HCT116 (cell line): ENCODE measurements at regions not wholly inside any gene's neighbourhood (a gene's known extent, or its start where the extent isn't known, plus 50 kb on each side); places are given as distances from the start of the nearest gene placed in this dataset.

Experiments
- ELF1 ChIP-seq: IDR thresholded peaks from 2 replicates; pipeline ENCODE4 v1.6.1; 2012; ENCODE audit warnings: low read depth, borderline replicate concordance
- EZH2 ChIP-seq: fragments of 200-600 bp; sonication (generic); IDR thresholded peaks from 2 replicates; pipeline ENCODE4 v1.6.1; 2017; ENCODE audit warnings: antibody characterized with exemption, mixed run types
- EZH2phosphoT487 ChIP-seq: fragments of 200-600 bp; IDR thresholded peaks from 2 replicates; pipeline ENCODE4 v1.6.1; 2018; ENCODE audit warnings: antibody characterized with exemption, borderline replicate concordance
- JUND ChIP-seq: IDR thresholded peaks from 2 replicates; pipeline ENCODE4 v1.6.1; 2012
- POLR2A ChIP-seq: IDR thresholded peaks from 2 replicates; pipeline ENCODE4 v1.7.0; 2011; ENCODE audit warnings: borderline replicate concordance; ENCODE audit not compliant: insufficient read depth, insufficient read length; ENCODE audit errors: extremely low read depth
- POLR2AphosphoS5 ChIP-seq: IDR thresholded peaks from 2 replicates; pipeline ENCODE4 v1.6.1; 2011; ENCODE audit warnings: mild to moderate bottlenecking, low read depth, low read length, moderate library complexity
- SIN3A ChIP-seq: IDR thresholded peaks from 2 replicates; pipeline ENCODE4 v1.6.1; 2012; ENCODE audit warnings: low read depth
- SP1 ChIP-seq: IDR thresholded peaks from 2 replicates; pipeline ENCODE4 v1.6.1; 2012; ENCODE audit warnings: low read depth
- TCF7L2 ChIP-seq: IDR thresholded peaks from 2 replicates; pipeline ENCODE4 v1.7.0; 2011; ENCODE audit warnings: borderline replicate concordance, inconsistent platforms; ENCODE audit not compliant: insufficient read depth, insufficient read length; ENCODE audit errors: extremely low read depth
- ZNF274 ChIP-seq: fragments of 200-500 bp; sonication (Bioruptor generic); IDR thresholded peaks from 2 replicates; pipeline ENCODE4 v1.6.1; 2014; ENCODE audit warnings: mild to moderate bottlenecking, low read depth, low read length, inconsistent platforms
- TF ChIP-seq, protein P1 (sequence below), 3 experiments: fragments of 200-600 bp in 1 of 3; sonication (generic) in 1 of 3; IDR thresholded peaks in 2 of 3; conservative IDR thresholded peaks in 1 of 3; 2 replicates each; pipeline ENCODE4 v1.5.1; 2012 to 2017; ENCODE audit warnings: low read depth in 2 of 3, low read length in 2 of 3, antibody characterized with exemption in 1 of 3, borderline replicate concordance in 1 of 3, control low read depth in 1 of 3, mild to moderate bottlenecking in 1 of 3, mixed read lengths in 1 of 3, mixed run types in 1 of 3, moderate library complexity in 1 of 3; ENCODE audit not compliant: insufficient read depth in 1 of 3
- TF ChIP-seq, protein P2 (sequence below): IDR thresholded peaks from 2 replicates; pipeline ENCODE4 v1.6.1; 2012; ENCODE audit warnings: low read depth
- TF ChIP-seq, protein P3 (sequence below): IDR thresholded peaks from 2 replicates; pipeline ENCODE4 v1.6.1; 2012

GRCh38 chr10:105827133-105827532 is 1186.0 kb downstream of the SORCS3 start:
- TF ChIP-seq, protein P1, sequence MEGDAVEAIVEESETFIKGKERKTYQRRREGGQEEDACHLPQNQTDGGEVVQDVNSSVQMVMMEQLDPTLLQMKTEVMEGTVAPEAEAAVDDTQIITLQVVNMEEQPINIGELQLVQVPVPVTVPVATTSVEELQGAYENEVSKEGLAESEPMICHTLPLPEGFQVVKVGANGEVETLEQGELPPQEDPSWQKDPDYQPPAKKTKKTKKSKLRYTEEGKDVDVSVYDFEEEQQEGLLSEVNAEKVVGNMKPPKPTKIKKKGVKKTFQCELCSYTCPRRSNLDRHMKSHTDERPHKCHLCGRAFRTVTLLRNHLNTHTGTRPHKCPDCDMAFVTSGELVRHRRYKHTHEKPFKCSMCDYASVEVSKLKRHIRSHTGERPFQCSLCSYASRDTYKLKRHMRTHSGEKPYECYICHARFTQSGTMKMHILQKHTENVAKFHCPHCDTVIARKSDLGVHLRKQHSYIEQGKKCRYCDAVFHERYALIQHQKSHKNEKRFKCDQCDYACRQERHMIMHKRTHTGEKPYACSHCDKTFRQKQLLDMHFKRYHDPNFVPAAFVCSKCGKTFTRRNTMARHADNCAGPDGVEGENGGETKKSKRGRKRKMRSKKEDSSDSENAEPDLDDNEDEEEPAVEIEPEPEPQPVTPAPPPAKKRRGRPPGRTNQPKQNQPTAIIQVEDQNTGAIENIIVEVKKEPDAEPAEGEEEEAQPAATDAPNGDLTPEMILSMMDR (IDR thresholded peaks at IDR 0.05 in 2 of 3, conservative IDR thresholded peaks at IDR 0.05 in 1 of 3; ENCODE audit: borderline replicate concordance in 1 of 3, insufficient read depth in 1 of 3, low read depth in 2 of 3, low read length in 2 of 3), result no peak
- TF ChIP-seq SP1, result no peak
- TF ChIP-seq POLR2A, result no peak
- no peak for TF ChIP-seq TCF7L2
- TF ChIP-seq JUND, result no peak
- TF ChIP-seq POLR2AphosphoS5, result no peak
- TF ChIP-seq SIN3A, result no peak
- TF ChIP-seq, protein P2, sequence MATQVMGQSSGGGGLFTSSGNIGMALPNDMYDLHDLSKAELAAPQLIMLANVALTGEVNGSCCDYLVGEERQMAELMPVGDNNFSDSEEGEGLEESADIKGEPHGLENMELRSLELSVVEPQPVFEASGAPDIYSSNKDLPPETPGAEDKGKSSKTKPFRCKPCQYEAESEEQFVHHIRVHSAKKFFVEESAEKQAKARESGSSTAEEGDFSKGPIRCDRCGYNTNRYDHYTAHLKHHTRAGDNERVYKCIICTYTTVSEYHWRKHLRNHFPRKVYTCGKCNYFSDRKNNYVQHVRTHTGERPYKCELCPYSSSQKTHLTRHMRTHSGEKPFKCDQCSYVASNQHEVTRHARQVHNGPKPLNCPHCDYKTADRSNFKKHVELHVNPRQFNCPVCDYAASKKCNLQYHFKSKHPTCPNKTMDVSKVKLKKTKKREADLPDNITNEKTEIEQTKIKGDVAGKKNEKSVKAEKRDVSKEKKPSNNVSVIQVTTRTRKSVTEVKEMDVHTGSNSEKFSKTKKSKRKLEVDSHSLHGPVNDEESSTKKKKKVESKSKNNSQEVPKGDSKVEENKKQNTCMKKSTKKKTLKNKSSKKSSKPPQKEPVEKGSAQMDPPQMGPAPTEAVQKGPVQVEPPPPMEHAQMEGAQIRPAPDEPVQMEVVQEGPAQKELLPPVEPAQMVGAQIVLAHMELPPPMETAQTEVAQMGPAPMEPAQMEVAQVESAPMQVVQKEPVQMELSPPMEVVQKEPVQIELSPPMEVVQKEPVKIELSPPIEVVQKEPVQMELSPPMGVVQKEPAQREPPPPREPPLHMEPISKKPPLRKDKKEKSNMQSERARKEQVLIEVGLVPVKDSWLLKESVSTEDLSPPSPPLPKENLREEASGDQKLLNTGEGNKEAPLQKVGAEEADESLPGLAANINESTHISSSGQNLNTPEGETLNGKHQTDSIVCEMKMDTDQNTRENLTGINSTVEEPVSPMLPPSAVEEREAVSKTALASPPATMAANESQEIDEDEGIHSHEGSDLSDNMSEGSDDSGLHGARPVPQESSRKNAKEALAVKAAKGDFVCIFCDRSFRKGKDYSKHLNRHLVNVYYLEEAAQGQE, result no peak
- TF ChIP-seq ZNF274, result no peak
- TF ChIP-seq, protein P3, sequence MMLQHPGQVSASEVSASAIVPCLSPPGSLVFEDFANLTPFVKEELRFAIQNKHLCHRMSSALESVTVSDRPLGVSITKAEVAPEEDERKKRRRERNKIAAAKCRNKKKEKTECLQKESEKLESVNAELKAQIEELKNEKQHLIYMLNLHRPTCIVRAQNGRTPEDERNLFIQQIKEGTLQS, result no peak
- no peak for TF ChIP-seq EZH2
- no peak for TF ChIP-seq ELF1
- TF ChIP-seq EZH2phosphoT487, result no peak
